HG02885 (cell line): ENCODE measurements at regions not wholly inside any gene's neighbourhood (a gene's known extent, or its start where the extent isn't known, plus 50 kb on each side); places are given as distances from the start of the nearest gene placed in this dataset.
"Not testable (repeated sequence)": the region's sequence is repeated elsewhere in the genome, so short reads cannot be mapped to it uniquely, and the experiment has no call there.

ENCODE experiments used
- ATAC-seq: cut with Tn5 transposase; IDR thresholded peaks from one replicate; pipeline ENCODE4 v1.9.1; 2021; ENCODE audit warnings: mild to moderate bottlenecking; ENCODE audit not compliant: unreplicated experiment, poor library complexity

DNA sequence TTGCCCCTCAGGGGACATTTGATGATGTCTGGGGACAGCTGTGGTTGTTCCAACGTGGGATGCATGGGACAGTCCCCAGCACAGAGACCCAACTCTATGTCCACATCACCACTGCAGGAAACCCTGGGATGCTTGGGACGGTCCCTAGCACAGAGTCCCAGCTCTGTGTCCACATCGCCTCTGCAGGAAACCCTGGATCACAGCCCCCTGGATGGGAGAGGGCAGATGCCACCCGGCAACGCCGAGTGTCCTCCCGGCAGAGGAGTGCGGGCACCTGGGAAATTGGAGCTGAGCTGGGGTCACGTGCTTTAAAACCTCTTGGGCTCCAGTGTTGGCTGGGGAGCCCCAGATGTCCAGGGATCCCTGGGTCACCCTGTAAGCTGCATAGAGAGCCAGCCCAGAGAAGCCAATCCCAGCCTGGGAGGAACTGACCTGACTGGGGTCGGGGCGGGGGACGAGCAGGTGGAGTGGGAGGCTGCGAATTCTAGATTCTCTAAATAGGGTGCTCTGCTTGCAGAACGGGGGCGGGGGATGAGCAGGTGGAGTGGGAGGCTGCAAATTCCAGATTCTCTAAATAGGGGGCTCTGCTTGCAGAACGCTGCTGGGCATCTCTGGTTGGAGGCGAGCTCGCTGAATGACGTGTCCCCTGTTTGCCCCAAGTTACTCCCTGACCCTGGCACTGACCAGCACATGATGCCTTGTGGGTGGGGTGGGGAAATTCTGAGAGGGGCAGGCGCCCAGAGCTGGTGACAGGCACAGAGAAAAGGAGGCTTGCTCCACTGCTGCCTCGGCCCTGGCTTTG lies 1197.8 kb downstream of the BRD1 start:
- ATAC-seq = no peak

DNA sequence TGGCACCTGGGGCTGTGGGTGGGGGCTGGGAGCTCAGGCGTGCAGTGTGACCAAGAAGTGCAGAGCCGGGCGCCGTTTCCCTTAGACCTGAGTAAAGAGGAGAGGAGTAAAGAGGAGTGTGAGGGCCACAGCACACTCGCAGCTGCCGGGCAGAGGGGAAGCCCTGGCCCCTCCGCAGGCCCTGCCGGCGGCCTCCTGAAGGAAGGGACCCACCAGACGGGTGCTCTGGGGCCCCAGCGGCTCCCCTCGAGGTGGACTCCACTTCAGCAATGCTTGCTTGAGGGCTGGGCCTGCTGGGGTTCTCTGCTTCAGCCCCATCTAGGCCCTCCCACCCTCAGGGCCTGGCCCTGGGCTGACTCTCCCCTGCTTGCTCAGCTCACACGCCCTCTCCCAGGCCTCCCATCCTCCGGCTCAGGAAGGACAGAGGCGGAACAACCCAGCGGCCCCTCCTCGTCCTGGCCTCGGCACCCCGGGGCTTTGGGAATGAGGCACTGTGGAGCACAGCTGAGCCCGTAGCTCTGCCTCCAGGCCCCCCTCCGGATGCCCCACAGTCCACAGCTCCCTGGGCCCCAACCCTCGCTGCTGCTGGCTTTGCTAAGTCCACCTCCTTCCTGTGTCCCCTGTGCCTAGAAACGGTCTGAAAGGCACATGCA lies 1198.7 kb downstream of the BRD1 start:
- no peak for ATAC-seq

DNA sequence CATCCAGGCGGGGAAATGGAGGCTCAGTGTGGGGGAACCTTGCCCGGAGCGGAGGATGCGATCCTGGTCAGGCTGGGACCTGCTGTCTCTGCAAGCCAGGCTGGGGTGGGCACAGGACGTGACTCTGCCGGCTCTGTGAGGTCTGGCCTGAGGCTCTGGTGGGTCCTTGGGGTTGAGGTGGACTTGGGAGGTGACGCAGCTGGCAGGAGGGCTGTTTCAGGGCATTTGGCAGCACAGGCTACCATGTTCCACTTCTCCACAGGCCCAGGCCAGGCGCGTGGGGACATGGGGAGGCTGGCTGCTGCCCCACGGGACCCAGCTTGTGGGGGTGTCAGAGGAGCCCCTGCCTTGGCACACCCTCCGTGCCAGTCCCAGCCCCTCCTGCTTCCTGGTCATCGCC lies 1199.7 kb downstream of the BRD1 start:
- ATAC-seq = no peak

DNA sequence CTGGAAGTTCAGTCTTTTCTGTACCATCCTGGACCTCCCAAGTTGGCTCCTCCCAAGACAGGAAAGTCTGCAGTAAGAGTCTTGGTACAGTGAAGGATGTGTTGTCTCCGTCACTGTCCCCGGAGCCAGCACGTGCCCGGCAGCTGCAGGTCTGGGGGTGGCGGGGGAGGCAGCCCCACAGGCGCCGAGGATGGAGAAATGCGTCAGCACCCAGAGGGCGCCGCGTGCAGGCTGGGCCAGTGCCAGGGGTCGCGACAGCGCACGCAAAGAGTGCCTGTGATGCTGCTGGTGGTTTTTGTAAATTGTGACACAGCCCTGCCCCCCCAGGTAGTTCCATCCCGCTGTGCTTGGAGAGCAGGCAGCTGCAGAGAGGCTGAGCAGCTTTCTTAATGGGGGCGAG lies 1200.5 kb downstream of the BRD1 start:
- ATAC-seq = no peak

DNA sequence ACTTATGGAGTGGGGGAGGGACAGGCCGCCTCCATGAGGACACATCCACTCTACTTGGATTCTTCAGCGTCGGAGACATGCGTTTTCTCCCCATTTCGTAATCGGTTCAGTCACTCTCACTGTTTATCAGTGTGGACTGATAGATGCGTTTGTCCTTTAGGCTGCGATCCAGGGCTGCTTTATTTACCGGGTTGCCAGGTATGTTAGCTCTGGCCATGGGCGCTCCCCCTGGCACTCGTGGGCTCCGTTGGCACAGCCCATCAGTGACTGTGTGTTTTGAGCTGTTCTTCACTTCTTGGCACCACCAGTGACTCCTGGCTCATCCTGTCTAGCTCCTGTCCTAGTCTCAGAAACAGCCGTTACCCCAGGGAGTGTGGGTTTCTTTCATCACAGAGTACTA lies 1203.3 kb downstream of the BRD1 start:
- no peak for ATAC-seq

DNA sequence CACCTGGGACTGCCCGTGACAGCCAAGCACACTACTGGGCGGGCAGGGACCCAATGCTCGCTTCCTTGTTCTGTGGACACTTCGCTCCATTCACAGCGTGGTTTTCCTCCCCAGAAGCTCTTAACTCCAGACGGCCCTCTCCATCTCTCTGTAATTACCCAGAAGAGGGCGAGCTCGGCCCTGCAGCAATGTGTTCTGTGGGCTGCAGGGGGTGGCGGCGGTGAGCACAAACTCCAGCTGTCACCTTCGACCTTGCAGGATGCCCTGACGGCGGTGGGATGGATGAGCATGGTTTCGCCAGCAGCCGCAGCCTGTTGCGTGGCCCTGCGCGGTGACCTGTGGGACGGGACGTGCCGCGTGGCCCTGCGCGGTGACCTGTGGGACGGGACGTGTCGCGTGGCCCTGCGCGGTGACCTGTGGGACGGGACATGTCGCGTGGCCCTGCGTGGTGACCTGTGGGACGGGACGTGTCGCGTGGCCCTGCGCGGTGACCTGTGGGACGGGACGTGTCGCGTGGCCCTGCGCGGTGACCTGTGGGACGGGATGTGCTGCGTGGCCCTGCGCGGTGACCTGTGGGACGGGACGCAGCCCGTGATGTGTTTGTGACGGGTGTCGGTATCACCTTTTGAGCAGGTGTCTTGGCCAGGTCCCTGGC lies 1204.7 kb downstream of the BRD1 start:
- no peak for ATAC-seq

DNA sequence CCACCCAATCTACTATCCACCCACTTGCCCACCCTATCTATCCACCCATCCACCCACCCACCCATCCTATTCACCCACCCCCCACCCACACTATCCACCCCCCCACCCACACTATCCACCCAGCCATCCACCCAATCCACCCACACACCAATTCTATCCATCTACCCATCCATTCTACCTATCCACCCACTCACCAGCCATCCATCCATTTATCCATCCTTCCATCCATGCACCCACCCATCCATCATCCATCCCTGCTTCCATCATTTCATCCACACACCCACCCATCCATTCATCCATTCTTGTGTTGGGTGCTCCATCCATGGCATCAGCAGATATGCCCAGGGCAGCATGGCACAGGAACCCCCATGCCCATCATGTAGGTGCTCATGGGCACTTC lies 1206.6 kb downstream of the BRD1 start:
- ATAC-seq = no peak

DNA sequence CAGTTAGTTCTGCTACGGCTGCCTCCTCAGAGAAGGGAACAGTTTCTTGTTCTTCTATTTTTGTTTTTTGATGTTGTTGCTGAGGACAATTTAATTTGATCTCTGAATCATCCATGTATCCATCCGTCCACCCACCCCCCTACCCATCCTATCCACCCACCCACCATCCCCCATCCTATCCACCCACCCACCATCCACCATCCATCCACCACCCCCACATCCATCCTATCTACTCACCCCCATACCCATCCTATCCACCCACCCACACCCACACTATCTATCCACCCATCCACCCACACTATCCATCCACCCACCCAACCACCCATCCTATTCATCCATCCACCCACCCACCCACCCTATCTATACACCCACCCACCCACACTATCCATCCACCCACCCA lies 1207.2 kb downstream of the BRD1 start:
- ATAC-seq = not testable (repeated sequence)

DNA sequence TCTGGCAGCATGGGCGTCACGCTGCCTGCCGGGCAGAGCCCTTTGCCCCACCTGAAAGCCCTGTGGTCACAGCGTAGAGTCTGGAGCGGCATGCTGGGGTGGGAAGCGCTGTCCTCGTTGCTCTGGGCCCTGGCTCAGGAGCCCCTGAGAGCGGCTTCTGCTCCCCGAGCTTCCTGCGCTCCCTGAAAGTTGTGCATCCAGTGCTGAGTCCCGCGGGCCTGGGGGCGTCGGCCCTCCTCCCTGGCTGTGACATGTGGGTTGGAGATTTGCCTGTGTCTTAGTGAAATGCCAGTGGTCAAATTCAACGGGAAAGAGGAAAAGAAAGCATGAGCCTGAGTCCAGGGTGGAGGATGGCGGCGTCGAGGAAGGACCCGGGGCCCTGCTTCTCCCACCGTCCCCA lies 1208.0 kb downstream of the BRD1 start:
- no peak for ATAC-seq

DNA sequence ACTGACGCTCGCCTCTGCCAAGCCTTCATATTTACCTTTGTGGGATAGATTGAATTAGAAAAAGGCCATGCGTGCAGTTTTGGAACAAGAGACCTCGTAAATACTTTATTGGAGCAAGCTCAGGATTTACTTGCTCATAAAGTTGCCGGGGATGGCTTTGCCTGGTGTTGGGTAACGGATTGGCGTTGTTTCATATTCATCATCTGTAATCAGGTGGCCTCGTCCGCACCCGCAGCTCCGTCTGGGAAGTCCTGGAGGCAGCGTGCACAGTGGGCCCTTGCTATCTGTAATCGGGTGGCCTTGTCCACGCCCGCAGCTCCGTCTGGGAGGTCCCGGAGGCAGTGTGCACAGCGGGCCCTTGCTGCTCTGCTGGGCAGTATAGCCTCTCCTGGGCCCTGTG lies 1209.3 kb downstream of the BRD1 start:
- no peak for ATAC-seq

DNA sequence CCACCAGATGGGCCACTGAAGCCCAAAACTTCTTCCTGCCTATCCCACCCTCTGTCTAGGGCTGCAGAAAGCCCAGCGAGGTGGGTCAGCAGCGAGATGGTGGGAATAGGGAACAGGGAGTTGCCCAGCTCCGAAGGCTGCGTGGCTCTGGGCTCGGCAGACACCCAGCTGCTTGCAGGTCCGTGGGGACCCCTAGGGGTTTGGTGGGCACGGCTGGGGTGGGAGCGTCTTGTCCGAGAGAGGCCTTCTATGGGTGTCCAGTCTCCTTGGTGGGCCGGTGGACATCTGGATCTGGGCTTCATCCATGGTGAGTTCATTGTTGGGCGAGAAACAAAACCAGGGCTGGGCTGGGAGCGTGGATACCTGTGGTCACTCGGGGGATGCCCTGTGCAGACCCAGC lies 1211.0 kb downstream of the BRD1 start:
- ATAC-seq = no peak

DNA sequence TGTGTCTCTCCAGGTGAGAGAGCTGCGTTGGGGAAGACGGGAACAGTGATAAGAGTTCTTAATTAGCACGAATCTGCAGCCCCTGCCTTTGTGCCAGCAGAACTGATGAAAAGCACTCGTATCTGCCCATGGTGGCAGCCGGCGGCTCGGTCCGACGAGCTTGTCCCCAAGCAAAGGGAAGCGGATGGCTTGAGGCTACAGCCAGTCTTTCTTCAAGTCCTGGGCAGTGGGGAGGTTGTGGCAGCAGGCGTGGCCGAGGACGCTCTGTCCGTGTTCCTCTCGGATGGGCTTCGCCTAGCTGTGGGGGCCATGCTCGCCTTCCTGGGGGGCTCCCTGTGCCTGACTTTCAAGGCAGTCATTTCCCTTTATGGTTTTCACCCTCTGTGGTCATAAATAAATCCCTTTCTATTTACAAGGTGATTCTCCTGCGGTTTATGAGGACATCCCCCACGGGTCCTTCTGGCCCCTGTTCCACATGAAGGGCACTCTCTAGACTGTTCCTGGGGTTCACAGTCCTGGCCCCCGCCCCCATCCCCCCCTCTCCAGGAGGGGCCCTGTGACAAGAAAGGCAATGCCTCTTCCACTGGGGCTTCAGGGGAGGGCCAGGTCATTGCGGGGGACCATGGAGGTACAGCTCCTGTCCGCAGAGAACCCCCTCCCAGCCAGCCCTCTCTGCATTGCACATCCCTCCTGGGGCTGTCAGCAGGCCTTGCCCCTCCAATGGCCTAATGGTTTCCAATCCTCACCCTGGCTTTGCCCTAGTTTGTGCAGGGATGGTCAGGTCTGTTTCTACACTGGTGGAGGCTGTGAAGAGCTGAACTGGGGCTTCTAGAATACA lies 1212.3 kb downstream of the BRD1 start:
- no peak for ATAC-seq

DNA sequence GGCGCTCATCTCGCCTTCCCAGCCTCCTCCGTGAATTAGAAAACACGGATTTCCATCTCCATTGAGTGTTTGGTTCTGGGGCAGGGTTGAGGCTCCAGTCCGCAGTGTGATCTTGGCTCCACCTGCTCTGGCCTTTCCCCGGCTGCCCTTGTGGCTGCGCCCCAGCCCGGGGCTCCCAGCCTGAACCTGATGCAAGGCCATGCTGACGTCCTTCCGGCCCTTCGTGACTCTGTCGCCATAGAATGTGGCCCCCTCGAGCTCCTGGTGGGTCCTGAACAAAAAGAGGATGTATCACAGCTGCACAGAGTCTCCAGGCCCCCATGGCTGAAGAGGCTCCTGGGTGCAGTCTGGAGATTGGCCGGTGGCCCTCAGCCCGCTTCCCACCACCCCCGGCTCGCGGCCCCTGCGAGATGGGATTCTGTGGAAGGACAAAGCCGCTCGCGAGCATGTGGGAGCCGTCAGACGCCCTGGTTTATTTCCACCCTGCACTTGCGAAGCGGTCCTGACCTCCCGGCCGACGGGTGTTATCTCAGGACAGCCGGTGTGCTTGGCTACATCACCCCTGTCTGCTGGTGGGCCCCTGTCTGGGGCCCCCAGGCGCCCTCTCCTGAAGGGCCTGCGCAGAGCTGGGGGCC lies 1214.0 kb downstream of the BRD1 start:
- ATAC-seq = no peak

DNA sequence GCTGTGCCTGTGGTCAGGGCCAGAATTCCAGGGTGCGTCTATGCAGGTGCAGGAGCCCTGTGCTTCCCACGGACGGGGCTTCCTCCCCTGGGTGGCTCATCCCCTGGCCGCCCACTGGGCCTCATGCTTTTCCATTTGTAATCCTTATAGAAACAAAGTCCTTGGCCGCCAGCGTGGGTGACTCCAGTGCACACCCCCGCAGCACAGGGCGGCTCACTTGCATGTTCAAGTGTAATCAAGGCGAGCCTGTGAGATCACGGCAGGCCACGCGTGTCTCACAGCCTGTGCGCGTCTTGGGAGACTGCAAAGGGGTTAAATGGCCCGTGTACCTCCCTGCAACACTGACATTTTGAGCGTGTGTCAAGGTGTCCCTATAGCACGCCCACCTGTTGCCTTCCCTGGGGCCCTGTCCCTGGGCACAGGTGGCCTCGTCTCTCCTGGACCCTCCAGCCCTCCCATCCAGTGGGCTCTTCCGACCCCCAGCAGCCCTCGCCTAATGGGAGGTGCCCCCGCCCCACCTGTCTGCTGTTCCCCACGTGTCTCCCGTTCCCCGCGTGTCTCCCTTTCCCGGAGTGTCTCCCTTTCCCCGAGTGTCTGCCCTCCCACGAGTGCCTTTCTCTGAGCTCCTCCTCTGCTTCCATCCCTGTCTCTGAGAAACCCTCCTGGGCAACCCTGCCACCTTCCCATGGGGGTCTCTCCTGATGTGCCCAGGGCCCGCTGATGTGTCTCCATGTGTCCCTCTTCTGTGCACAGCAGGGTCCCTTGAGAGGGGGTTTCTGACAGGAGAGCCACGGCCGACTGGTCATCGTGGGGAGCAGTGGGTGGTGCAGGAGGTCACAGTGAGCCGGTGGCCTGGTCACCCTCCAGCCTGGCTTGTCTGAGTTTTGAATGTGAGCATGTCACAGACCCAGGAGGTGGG lies 1215.3 kb downstream of the BRD1 start:
- ATAC-seq = no peak

DNA sequence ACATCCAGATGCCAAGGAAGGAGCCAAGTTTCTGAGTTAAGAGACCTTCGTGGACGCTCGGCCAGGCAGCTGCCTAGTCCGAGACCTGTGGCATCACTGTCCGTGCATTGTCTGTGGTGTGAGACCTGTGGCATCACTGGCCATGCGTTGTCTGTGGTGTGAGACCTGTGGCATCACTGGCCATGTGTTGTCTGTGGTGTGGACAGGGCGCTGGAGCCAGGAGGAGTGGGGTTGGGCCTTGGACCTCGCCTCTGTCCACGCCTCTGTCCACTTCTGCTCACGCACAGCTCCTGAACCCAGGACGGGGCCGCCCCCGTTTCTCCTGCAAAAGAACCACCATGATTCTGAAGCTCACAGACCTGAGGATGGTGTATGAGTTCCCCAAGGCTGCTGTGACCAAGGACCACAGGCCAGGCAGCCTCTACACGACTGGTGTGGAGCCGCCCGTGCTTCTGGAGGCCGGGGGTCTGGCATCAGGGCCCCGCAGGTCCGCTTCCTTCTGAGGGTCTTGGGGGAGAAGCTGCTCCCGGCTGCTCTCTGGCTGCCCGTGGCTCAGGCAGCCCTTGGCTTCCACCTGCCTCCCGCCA lies 1218.3 kb downstream of the BRD1 start:
- no peak for ATAC-seq

DNA sequence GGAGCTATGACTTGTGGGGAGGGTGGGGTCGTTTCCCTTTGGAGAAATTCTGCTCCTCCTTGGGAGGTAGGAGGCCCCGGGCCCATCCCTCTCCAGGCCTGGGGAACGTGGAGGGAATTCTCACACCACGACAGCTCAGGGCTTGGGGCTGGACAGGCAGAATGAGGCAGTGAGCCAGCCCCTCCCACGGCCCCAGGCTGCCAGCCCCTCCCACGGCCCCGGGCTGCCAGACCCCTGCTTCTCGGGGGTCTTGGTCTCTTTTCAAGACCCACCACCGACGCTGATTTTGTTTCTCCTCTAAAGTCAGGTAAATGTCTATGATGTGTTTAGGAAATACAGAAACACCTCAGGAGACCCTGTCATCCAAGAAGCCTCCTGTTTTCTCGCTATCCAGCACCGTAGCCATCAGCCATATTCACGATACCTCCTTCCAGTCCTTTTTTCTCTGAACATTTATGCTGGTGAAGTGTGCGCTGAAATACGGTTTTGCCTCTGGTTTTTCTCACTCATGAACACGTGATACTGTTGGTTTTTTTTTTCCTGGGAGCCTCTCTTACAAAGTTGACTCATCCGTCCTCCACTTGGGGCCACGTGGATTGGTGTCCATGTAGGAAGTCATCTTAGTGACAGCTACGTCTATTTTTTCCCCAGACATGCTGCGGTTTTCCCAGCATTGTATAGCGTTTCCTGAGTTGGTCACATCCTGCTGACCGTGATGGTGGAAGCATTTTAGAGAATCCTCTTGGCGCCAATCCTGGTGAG lies 1219.6 kb downstream of the BRD1 start:
- no peak for ATAC-seq

DNA sequence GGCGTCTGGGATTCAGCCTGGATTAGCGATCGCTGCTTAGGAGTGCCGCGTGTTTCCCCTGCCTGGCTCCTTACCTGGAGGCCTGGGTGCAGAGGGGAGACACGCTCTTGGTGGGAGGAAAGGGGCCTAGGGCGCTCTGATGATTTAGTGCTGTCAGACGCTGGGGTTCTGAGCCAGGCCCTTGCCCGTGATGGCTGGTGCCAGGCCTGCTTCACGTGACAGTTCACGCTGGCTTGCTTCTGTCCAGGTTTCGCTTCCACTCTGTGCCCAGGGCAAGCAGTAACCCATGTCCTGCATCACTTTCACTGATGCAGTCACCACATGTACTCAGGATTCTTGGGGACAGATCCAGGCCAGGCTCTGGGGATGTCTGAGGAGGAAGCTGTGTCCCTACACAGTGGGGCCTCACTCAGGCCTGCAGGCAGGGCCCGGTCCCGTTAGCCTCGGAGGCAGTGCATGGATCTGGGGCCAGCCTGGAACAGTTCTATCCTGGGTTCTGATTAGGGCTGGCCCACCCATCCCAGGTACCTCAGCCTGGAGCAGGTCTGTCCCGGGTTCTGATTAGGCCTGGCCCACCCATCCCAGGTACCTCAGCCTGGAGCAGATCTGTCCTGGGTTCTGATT lies 1220.9 kb downstream of the BRD1 start:
- ATAC-seq = no peak
